ENCODE measurements at regions not wholly inside any gene's neighbourhood (a gene's known extent, or its start where the extent isn't known, plus 50 kb on each side); places are given as distances from the start of the nearest gene placed in this dataset.
A peak's percentile ranks its signal among the peaks of the same experiment; 100 is the strongest.
"Not testable (repeated sequence)": the region's sequence is repeated elsewhere in the genome, so short reads cannot be mapped to it uniquely, and the experiment has no call there.

DNA sequence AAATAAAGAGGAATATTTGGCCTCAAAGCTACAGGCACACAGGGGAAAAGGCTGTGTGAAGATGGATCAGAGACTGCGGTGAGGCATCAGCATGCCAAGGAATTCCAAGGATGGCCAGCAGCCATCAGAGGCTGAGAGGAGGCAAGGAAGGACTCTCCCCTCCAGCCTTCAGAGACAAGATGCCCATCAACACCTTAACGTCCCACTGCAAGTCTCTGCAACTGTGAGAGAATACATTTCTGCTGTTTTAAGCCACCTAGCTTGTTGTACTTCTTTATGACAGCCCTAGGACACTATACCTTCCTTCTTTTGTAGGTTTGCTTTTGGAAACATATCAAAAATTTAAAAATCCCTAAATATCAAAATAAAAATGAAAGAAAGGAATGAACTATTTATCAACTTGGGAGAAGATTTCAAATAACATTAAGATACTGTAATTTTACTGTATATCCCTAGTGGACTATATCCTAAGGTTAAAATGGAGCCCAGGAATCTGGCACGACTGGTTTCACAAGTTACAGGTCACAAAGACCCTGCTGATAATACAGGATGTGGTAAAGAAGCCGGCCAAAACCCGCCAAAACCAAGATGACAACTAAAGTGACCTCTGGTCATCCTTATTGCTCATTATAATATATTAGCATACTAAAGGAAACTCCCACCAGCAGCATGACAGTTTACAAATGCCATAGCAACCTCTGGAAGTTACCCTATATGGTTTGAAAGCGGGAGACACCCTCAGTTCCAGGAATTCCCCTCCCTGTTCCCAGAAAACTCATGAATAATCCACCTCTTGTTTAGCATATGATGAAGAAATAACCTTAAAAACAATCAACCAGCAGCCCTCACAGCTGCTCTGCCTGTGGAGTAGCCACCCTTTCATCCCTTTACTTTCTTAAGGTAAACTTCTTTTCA is 185.2 kb downstream of the AVL9 start:
- peak; percentile 50 for DNase-seq

DNA sequence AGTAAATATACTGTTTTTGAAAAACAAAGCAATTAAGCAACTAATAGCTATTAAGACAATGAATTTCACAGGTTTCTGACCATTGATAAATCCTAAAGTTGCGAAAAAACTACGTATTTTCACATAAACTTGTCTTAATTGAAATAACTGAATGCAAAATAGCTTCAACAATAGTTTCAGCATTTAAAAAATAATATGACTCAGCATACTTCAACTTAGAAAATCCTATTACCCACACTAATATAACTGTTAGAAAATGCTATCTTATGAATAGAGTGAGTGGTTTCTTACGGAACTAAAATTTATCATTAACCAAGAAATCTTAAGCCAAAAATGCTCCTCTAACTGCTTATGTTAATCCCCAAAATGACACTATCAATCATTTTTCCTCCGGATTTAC is 183.9 kb downstream of the AVL9 start:
- no peak for DNase-seq

DNA sequence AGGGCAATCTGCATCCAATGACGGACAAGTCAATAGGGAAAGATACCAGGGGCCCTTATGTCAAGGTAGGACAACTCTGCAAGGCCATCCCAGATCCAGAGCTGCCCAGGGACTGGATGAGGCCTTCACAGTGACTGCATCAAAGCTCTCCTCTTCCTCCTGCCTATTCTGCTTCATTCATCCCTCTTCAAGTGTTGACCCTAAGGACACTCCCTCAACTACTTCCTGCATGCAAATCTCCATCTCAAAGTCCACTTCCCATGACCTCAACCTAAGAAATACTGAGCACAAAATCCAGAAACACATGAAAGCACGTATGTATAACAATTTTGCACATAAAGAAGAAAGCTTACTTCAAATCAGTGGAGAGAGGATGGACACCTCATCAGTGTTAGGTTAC is 182.3 kb downstream of the AVL9 start:
- DNase-seq: no peak

DNA sequence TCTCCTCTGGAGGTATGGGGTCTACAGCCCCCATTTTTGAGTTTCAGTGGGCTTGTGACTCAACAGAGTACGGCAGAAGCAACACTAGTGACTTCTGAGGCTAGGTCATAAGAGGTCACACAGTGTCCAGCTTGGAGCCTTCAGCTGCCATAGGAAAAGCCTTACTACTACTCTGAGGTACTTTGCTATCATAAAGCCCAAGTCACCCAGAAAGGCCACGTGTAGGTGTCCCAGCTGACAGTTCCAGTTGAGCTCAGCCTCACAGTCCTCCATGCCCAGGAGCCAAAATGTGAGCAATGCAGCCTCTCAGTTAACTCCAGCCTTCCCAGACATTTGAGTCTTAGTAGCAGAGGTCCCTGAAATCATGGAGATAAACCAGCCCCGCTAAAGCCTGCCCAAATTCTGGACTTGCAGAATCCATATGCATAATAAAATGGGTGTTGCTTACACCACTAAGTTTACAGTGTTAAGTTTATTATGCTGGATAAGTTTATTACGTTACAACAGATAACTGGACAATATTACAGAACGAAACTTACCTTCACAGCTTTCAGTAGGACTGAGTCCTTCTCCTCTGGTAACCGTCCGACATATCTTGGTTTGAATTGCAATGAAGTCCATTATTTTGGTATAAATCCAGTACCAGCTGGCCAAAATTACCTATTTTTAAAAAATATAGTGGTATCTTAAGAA is 181.1 kb downstream of the AVL9 start:
- no peak for DNase-seq

DNA sequence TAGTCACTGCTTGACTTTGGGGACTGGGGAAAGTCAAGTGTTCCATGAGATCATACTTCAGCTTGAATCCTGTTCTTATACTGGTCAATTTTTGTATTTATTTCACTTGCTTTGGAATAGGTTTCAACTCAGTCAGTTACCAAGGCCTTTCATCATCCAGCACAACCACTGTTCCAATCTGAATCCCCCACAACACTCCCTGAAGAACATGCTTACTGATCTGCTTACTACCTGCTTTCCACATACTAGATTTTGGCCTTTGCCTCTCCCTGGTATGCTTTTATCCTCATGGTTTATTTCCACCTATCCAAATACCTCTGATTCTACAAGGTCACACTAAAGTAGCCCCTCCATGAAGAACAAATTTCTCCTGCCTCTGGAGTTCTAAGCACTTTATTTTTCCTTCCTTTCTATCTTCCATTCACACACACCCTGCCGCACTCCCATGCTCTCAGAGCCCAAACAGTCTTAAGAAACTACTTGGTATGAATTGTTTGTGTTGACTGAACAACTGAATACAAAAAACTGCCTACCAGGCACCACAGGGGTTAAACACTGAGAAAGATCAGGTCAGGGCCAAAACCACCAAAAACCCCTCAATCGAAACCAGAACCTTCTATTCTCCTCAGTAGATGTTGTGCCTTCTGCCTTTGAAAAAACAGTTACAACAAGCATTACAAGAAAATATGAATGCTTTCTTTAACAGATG is 178.1 kb downstream of the AVL9 start:
- DNase-seq: no peak

DNA sequence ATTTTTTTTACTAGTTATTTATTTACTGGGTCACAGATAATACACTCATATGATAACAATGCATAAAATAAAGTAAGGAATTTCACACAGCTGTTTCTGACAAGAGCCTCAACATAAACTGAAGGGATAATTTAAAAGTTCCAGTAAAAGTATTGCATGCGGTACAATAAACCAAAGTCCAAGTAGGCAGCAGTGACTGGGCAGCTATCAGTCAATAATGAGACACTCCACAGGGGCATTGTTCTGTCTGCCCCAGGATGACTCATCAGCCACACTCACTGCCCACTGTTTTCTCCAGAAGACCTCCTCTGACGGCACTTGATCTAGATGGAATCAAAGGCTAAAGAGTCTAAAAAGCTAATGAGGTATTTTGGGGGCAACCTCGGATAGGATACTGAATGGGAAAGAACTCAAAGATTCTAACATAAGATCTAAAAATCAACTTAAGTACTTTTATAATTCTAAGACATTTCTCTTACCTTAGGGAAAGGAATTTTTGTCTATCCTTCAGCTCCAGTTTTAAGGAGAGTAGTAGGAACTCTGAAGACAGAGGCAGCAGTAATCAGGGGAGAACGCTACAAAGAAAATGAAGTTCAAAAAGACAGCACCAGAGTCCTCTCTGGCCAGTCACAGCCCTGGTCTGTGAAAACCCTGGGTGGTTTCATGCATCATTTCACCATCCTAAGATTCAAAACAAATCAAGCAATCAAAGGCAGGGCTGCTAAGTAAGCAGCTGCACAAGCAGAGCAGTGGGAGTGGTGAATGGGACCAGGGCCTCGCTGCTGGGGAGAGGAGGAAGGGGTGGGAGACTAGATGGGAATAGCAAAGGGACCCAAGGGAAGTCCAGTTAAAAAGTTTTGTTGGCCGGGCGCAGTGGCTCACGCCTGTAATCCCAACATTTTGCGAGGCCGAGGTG is 175.1 kb downstream of the AVL9 start:
- peak; percentile 43 for DNase-seq

DNA sequence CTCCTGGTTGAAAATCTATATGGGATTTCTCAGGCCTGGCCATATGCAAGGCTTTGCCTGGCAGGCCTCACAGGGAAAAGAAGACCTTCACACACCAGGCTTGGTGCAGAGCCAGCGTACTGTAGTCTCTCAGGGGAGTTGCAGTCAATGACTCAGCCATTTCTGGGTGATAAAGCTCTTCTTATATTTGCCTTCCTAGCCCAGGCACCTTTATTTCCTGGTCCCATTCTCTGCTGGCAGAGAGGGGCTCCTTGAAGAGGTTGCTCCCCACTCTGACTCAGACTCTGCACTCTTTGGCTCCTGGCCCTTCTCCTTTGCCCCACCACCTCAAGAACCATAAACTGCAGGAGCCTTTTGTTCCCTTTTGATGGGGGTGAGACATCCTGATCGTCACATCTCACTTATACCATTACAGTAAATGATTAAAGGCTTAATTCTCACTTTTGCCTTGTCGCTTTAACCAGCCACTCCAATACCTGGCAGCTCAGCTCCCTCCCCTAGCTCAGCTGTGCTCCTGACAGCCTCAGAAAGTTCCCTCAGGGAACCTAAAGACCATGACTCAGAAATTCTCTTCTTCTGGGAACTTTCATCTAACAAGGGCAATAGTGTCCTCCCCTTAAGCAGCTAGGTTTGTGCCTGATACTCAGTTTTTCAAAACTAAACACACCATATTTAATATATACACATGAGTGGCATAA is 174.0 kb downstream of the AVL9 start:
- peak; percentile 85 for DNase-seq

DNA sequence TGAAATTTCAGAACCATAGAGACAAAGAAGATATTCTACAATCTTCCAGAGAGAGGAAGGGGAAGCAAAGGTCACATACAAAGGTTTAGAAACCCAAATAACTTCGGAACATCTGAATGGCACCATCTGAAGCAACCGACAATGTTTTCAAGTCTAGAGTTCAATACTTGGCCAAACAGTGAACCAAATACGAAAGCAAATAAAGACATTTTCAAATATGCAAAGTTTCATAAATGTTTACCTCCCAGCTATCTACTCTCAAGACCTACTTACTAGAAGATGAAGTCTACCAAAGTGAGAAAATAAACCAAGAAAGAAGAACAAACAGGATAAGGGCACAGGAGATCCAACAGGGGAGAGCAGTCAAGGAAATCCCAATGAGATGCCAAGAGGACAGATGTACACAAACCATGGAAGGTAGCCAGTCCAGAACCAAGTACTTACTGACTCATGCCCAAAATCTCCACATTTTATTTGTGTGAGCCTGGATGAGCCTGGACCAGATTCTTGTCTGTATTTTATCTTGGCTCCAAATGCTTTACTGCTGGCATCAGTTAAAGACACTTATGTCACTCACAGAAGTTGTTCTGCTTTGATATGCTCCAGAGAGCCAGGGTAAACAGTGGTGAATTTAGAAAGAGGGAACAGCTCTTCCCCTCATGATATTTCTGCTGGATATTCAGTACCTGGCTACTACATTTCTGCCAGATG is 173.3 kb downstream of the AVL9 start:
- peak; percentile 65 for DNase-seq

DNA sequence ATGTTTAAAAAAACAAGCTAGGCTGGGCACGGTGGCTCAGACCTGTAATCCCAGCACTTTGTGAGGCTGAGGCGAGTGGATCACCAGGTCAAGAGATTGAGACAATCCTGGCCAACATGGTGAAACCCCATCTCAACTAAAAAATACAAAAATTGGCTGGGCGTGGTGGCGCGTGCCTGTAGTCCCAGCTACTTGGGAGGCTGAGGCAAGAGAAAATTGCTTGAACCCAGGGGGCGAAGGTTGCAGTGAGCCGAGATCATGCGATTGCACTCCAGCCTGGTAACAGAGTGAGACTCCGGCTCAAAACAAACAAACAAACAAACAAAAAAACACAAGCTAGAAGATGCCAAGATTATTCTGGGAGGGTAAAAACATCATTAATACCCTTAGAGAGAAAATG is 172.3 kb downstream of the AVL9 start:
- not testable (repeated sequence) for DNase-seq

DNA sequence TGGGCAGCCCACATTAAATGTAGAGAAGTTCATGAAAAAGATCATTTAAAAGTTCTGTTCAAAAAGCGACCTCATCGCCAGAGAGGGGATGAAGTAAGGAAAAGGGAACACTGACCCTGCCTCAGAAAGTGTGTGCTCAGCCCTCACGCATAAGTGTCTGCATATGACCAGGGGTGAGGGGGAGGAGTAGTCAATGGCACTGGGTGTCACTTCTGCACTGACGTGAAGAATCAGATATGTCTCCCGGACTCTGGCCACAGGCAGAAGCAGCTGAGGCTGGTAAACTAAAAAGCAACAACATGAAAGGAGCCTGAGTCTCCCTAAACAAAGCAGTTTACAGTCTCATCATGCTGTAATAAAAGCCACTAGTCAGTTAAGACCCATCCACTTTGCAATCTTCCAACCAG is 168.5 kb downstream of the AVL9 start:
- DNase-seq: not testable (repeated sequence)

DNA sequence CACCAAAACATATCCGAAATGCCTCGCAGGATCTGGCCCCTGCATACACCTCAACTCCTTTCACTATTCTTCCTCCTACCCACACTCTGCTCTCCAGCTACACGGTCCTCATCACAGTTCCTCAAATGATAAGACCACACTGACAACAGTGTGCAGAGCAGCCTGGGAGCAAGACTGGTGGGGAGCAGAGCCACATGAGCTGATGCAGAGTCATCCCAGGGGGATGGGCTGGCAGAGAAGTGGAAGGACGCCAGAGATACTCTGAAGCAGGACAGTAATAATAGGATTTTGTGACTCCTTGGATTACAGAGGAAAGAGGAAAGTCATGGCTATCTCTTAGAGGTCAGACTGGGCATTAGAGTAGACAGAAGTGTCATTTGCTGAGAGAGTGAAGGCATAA is 167.2 kb downstream of the AVL9 start:
- DNase-seq: not testable (repeated sequence)

DNA sequence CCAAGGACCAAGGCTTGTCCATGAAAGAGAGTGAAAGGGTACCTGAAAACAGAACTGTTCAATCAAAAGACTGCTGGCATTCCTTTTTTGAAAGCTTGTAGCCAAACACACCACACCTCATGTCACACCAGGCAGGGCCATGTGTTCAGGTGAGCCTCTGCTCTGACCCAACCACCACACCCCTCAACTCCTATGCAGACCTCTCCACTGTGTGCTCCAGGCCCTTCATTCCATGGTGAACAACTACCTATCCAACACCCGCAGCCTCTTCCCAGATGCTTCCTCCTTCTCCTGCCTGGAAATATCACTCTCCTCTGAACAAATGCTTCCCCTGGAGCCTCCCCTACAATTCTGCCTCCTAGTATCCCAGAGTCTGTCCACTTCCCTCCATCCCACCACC is 166.6 kb downstream of the AVL9 start:
- no peak for DNase-seq

DNA sequence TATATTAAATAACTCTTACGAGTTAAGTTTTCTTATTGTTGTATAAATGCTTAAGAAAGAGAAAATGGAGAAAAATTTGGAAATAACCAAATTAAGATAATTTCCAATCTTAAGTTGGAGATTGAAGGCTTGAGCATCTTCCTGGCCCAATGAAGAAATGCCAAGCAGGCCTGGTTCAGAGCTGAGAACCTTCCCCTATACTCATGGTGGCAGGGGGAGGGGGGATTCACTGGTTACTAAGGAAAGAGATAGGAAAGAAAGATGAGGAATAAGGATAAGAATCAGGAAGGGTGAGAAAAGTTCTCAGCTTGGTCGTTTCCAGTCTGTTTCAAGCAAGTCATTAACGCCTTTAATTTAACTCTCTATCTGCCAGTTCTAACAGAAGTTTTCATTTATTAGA is 166.2 kb downstream of the AVL9 start:
- DNase-seq: no peak

DNA sequence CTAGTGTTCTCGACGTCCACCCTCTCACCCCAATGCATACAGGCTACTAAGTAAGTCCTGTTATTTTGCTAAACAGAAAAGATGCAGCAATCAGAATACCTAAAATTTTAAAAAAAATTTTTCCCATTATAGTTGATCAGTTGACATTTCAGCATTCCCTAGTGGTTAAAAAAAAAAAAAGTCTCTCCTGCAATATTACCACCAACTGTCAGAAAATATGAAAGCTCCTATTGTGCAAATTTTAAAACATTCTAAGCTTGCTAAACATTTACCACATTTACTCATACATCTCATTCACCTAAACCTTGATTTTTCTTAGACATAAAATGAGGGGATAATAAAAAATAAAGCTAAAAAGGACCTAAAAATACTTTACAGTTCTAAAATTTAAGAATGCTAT is 165.6 kb downstream of the AVL9 start:
- DNase-seq: no peak

DNA sequence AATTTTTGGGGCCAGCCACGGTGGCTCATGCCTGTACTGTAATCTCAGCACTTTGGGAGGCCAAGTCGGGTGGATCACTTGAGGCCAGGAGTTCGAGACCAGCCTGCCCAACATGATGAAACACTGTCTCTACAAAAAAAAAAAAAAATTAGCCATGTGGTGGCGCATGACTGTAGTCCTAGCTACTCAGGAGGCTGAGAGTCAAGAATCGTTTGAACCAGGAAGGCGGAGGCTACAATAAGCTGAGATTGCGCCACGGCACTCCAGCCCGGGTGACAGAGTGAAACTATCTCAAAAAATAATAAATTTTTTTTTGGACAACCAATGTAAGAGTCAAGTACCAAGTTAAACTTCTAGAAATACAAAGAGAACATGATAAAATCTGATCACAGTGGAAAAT is 164.6 kb downstream of the AVL9 start:
- DNase-seq: no peak

DNA sequence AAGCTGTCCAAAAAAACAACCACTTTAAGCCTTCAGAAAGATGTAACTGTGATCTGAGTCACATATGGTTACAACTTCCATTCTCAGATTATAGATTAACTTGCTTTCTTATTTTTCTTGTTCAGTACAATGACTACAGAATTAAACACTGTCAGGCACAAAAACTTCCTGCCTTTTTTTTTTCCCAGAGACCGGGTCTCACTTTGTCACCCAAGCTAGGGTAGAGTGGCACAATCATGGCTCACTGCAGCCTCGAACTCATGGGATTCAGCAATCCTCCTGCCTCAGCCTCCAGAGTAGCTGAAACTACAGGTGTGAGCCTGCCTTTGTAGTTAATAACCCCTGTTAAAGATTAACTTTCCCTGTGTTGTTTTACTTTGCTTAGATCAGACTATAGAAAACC is 163.2 kb downstream of the AVL9 start:
- DNase-seq: no peak

DNA sequence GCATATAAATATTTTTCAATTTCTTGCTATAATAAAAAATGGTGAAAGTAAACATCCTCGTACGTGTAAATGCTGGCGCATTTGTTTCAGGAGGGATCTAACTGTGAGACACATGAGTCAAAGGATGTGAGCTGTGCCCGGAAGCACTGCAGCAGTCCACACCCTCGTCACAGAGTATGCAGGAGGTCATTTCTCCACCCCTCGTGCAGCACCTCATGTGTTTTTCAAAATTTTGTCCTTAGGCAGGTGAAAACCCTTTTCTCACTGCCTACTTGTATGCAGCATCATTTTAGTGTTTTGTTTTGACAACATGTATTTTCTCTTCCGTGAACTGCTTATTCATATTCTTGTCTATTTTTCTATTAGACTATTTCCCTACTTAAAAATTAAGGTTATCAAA is 162.7 kb downstream of the AVL9 start:
- DNase-seq: no peak

DNA sequence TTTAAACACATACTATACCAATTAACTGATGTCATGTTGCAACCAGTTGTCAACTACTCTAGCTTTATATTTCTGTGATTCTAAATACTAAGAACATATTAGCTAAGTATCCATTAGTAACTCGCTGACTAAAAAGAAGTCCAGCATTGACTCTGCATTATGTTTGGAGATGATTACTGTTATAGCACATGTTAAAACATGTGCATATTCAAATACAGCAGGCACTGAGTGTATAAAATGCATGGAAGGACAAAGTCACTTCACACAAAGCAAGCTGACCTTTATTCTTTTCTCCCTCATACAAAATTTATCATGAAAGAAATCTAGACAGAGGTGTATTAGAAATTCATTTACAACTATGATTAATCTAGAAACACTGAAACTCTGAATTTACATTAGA is 159.3 kb downstream of the AVL9 start:
- DNase-seq: not testable (repeated sequence)

DNA sequence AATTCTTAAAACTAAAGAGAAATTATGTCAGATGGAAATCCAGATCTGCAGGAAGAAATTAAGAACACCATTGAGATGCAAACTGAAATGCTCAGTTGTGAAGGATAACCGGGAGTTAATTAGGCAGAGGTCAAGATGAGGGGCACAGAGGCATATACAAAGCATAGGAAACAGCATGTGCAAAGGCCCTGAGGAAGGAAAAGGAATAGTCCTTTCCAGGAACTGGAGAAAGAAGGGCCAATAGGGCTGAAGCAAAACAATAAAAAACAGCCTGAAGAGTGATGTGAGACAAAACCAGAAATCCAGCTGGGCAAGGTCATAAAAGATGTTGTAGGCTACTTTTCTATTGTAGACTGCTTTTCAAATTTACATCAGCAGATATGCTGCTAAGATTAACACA is 155.1 kb downstream of the AVL9 start:
- DNase-seq: not testable (repeated sequence)

DNA sequence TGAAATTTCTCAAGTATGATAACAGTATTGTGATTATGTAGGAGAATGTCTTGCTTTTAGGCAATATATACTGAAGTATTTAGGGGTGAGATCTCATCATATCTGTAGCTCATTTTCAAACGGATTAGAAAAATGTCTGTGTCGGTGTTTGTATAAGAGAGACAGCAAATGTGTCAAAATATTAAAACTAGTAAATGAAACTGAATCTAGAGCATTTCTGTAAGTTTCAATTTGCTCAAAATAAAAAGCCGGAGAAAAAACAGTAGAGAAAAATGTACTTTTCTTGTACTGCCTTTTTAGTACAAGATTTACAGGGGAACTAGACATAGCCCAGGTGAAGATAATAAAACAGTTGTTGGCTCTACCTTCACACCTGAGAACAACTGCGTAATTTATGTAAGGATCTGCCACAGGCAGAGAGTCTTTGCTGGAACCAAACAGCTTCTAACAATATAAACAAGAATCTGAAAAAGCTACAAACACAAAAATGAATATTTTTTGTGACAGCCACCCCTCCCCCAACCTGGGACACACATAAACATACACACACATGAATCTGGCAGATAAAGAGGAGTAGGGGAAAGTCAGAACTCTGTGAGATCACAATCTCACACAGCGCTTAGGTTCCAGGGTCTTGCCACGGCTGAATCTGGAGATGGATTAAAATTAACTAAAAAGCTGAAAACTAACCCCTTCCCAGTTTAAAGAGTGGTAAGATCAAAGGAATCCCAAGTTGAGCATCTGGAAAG is 153.3 kb downstream of the AVL9 start:
- no peak for DNase-seq
